ENCODE measurements at regions not wholly inside any gene's neighbourhood (a gene's known extent, or its start where the extent isn't known, plus 50 kb on each side); places are given as distances from the start of the nearest gene placed in this dataset.
"Not testable (repeated sequence)": the region's sequence is repeated elsewhere in the genome, so short reads cannot be mapped to it uniquely, and the experiment has no call there.

GRCh38 chr5:91446880-91447279 is 63.8 kb upstream of the ARRDC3 start:
- not testable (repeated sequence) for DNase-seq (ENCODE audit: low read depth in 2 of 2)

GRCh38 chr5:91443761-91444467 is 60.8 kb upstream of the ARRDC3 start:
- DNase-seq (ENCODE audit: low read depth in 2 of 2): no peak

GRCh38 chr5:91443023-91443422 is 59.9 kb upstream of the ARRDC3 start:
- DNase-seq (ENCODE audit: low read depth in 2 of 2): peak; percentile 74

- DNase-seq (ENCODE audit: low read depth in 2 of 2): no peak
Measured at GRCh38 chr5:91441082-91441481, 58.0 kb upstream of the ARRDC3 start.

- DNase-seq (ENCODE audit: low read depth in 2 of 2): no peak
Measured at GRCh38 chr5:91438871-91439270, 55.8 kb upstream of the ARRDC3 start.

- no peak for DNase-seq (ENCODE audit: low read depth in 2 of 2)
Measured at GRCh38 chr5:91436241-91436640, 53.1 kb upstream of the ARRDC3 start.

GRCh38 chr5:91434348-91434747 is 51.2 kb upstream of the ARRDC3 start:
- DNase-seq (ENCODE audit: low read depth in 2 of 2): no peak

- DNase-seq (ENCODE audit: low read depth in 2 of 2): no peak
Measured at GRCh38 chr5:91433861-91434260, 50.7 kb upstream of the ARRDC3 start.
